LHCN-M2 (cell line): ENCODE measurements at regions not wholly inside any gene's neighbourhood (a gene's known extent, or its start where the extent isn't known, plus 50 kb on each side); places are given as distances from the start of the nearest gene placed in this dataset.
"Not testable (repeated sequence)": the region's sequence is repeated elsewhere in the genome, so short reads cannot be mapped to it uniquely, and the experiment has no call there.

Experiments used
- DNase-seq: peaks from one replicate; pipeline ENCODE4 v3.0.0-alpha.2; 2012; ENCODE audit warnings: low read depth

DNA sequence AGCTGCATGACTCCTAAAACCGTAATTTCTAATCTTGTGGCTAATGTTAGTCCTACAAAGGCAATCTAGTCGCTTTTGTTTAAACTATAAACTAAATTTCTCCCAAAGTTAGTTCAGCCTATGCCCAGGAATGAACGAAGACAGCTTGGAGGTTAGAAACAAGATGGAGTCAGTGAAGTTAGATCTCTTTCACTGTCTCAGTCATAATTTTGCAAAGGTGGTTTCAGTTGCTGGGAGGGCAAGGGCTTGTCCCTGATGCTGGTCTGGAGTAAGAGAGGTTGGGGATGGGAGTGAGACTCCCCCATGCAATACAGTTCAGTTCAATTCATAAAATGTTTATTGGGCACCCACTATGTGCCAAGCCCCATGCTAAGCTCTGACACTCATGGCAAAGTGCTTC is 362.1 kb downstream of the TYW1 start:
- not testable (repeated sequence) for DNase-seq

DNA sequence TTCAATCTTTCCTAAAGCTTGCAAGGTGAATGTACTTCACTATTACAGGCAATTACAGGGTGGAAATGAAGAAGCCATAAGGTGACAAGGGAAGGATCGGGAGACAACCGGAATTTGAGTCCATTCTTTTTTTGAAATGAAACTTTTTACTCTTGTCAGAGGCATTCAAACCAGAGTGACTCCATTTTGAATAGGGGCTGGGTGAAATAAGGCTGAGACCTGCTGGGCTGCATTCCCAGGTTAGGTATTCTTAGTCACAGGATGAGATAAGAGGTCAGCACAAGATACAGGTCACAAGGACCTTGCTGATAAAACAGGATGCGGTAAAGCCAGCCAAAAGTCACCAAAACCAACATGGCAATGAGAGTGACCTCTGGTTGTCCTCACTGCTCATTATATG is 363.3 kb downstream of the TYW1 start:
- no peak for DNase-seq

DNA sequence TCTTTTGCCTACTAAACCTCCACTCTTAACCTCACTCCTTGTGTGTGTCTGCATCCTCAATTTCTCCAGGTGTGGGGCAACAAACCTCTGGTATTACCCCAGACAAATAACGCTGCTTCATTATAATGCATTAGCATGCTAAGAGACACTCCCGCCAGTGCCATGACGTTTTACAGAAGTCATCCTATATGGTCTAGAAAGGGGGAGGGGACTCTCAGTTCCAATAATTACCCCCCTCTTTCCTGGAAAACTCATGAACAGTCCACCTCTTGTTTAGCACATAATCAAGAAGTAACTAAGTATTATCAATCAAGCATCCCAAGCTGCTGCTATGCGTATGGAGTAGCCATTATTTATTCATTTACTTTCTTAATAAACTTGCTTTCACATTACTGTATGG is 364.5 kb downstream of the TYW1 start:
- no peak for DNase-seq

DNA sequence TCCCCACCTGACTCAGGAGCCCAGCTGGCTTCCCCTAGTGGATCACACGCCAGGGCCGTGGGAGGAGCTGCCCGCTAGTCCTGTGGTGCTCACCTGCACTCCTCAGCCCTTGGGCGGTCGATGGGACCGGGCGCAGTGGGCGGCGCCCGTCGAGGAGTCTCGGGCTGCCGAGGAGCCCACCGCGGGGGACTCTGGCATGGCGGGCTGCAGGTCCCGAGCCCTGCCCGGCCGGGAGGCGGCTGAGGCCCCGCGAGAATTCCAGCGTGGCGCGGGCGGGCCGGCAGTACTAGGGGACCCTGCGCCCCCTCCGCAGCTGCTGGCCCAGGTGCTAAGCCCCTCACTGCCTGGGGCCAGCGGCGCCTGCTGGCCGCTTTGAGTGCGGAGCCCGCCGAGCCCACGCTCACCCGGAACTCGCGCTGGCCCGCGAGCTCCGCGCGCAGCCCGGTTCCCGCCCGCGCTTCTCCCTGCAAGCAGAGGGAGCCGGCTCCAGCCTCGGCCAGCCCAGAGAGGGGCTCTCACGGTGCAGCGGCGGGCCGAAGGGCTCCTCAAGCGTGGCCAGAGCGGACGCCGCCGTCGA is 367.9 kb downstream of the TYW1 start:
- DNase-seq, result no peak

DNA sequence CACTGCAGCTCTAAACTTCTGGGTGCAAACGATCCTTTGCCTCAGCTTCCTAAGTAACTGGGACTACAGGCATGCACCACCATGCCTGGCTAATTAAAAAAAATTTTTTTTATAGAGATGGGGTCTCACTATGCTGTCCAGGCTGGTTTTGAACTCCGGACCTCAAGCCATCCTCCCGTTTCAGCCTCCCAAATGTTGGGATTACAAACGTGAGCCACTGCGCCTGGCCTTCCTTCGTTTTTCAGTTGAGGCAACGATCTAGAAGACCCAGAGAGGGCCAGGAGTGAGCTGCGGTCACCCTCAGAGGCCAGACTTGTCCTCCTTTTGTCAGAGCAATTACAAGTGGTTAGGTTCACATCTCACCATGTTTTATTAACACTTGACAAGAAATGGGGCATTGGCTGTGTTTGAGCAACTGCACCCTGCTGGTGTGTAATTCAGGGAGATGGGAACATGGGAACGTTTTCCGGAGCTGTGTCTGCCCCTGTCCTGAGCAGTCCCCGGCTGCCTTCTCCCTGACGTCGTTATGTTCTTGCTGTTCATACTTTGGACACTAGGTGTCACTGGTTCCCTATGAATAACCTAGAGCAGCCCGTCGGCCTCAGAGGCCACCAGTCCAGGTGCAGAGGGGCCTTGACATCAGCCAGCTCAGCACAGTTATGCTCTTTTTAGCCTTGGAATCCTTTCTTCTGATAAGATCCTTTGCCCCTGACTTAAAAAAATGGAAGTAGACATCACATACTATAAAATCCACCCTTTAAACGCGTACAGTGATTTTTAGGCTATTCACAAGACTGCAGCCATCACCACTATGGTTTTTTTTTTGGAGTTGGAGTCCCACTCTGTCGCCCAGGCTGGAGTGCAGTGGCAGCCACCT is 375.0 kb downstream of the TYW1 start:
- DNase-seq, result peak; percentile 71

DNA sequence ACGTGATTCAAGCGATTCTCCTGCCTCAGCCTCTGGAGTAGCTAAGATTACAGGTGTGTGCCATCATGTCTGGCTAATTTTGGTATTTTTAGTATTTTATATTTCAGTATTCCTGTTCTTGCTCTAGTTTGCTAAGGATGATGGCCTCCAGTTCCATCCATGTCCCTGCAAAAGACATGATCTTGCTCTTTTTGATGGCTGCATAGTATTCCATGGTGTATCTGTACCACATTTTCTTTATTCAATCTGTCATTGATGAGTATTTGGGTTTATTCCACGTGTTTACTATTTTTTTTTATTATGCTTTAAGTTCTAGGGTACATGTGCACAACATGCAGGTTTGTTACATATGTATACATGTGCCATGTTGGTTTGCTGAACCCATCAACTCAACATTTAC is 376.8 kb downstream of the TYW1 start:
- DNase-seq, result not testable (repeated sequence)

DNA sequence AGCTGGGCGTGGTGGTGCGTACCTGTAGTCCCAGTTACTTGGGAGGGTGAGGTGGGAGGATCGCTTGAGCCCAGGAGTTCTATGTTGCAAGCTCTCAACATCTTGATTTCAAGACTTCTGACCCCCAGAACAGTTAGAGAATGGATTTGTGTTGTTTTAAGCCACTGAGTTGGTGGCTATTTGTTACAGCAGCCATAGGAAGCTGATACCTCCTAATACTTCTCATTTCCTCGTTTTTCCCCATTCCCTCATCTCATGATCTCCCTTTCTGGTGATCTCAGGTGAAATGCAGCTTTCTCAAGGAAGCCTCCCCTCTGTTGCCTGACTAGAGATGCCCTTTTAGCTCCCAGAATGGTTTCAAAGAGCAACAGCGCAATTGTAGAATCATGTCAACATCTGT is 378.8 kb downstream of the TYW1 start:
- no peak for DNase-seq

DNA sequence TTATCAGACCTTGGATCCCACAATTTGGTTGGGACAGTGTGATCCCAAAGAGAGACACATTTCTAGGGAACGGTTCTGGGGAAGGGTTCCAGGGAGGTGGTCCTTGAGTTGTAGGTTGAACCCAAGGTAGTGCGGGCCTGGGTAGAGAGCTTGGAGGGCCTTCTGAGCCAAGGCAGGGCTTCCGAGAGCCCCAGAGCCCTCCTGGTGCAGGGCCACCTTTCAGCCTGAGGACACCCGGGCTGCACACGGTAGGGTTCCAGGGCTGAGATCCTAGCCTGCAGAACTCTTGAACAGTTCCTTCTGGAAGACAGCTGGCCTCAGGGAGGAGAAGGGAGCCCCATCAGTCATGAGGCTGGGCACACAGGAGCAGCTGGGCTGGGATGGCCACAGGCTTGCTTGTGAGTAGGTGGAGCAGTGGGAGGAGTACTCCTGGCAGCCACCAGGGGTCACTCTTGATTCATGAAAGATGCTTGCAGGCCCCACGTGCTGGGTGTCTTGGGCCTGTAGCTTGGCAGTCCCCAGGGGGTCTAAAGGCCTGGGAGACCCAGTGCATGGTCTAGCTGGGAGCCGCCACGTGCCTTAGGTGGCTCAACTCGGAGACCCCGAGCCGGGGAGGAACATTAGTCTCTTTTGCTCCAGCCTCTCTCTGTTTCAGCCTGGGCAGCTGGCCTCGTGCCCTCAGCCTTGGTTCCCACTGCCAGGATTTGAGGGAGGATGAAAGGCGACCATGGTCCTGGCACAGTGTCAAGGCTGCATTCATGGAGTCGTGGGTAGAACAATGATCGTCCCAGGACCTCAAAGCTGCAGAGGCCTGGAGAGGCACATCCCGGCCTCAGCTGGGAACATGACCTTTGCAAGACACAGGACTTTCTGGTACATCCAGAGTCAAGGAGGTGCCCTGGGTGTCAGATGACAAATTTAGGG is 381.6 kb downstream of the TYW1 start:
- peak; percentile 78 for DNase-seq

DNA sequence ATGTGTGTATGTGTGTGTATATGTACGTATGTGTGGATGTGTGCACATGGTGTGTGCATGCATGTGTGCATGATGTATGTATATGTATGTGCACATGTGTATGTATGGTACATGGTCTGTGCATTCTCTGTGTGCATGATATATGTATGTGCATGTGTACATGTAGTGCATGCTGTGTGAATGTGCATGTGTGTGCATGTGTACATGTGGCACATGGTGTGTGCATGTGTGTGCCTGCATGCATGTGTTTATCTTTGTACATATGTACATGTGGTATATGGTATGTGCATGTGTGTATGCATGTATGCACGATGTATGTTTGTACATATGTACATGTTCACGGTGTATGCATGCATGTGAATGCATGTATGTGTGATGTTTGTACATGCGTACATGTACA is 383.7 kb downstream of the TYW1 start:
- DNase-seq, result no peak

DNA sequence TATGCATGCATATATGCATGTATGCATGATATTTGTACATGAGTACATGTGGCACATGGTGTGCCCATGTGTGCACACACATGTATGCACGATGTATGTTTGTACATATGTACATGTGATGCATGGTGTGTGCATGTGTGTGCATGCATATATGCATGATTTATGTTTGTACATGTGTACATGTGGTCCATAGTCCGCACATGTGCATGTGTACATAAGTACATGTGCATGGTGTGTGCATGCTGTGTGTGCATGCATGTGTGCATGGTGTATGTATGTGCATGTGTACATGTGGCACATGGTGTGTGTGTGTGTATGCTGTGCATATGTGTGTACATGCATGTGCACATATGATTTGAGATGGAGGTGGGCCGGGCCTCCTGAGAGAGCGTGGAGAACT is 384.2 kb downstream of the TYW1 start:
- DNase-seq, result no peak

DNA sequence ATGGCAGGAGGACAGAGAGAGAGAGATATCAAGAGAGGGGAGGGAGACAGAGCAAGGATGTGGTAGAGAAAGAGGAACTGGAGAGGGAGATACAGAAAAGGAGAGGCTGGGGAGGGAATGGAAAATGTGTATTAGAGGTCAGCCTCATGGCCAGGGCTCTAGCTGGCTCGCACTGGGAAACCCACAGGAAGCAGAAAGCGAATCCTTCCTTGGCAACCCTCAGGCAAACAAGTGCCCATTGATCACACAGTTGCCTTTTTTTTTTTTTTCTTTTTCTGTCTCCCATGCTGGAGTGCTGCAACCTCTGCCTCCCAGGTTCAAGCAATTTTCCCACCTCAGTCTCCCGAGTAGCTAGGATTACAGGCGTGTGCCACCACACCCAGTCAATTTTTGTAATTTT is 391.2 kb downstream of the TYW1 start:
- no peak for DNase-seq

DNA sequence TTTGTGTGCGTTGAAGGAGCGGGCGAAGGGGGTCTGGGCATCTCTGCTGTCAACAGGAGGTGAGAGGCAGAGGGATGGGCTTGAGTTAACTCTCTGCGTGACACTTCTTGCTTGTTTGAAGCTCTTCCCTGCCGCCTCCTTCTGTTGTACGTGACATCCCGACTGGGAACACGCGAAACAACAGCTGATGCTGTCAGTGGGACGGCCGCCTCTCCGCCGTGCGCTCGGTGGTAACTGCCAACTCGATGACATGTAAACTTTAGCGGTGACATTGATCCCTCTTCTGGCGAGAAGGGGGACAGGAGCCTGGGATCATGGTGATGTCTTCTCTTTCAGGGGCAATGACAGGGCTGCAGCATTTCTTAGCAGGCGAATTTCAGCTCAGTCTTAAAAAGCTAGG is 394.5 kb downstream of the TYW1 start:
- peak; percentile 2 for DNase-seq

DNA sequence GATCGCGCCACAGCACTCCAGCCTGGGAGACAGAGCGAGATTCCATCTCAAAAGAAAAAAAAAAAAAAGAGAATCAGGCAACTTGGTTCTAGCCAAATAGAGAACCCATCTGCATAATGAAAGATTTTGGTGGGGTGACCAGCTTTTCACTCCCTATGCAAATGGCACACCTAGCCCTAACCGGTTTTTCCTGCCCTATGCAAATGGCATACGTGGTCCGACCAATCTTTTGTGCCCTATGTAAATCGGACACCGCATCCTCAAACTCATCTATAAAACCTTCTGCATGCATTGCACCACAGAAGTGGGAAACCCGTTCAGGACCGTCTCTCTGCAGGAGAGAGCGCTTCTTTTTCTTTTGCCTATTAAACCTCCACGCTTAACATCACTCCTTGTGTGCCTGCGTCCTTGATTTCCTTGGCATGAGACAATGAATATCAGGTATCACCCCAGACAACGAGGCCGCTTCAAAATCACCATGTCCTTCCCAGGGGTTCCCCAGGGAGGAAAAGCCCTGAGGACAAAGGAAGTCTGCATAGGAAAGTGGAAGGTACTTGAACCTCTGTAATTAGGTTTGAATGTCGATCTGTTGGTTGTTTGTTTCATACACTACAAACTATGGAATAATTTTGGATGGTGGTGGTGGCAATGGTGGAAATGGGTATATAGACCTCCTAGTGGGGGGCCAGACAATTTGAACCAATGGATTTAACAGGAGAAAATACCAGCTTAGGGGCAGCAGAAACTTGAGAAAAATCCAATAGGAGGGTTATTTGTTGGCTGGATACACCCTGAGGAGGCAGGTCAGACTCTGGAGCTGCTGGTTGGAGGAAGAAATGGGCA is 396.2 kb downstream of the TYW1 start:
- DNase-seq, result no peak

DNA sequence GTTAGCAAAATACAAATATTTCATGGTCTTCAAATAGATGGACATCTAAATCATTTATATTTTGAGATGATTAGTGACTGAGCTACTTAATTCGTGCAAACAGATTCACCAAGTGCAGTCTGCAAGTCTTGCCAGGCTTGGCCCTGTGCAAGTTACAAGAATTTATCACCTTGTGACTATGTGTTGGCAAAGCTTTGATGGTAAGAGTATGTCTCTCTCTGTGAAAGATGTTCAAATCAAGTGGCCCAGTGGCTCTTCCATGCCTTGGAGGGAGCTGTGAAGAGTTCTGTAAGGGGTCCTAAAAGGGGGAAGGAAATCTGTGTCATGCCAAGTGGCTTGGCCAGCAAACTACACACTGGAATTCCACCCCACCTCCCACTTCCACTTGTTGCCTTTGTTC is 397.3 kb downstream of the TYW1 start:
- DNase-seq, result no peak

DNA sequence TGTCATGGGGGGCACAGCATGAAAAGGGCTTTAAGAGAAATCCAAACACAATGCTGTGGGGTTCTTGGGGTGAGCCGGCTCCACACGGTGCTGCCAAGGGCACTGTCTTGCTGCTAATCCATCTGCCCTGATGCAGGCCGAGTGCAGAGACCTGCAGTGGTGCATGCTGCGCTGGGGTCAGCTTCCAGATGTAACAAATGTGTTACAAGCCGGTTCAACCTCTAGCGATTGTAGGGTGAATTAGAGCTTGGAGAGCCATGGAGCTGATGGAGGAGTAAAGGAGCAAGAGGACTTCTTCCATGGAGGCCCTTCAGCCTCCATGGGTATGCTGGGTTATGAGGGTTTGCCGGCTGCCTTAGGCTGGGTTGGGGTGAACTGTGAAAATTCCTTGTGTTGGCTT is 402.3 kb downstream of the TYW1 start:
- DNase-seq, result no peak

DNA sequence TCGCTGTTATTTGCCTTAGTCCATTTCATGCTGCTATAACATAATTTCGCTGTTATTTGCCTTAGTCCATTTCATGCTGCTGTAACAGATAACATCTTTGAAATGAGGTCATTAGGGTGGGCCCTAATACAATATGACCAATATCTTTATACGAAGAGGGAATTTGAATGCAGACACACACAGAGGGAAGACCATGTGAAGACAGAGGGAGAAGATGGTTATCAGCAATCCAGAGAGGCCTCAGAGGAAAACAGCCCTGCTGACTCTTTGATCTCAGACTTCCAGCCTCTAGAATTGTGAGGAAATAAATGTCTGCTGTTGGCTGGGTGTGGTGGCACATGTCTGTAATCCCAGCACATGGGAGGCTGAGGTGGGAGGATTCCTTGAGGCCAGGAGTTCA is 404.9 kb downstream of the TYW1 start:
- DNase-seq, result no peak

DNA sequence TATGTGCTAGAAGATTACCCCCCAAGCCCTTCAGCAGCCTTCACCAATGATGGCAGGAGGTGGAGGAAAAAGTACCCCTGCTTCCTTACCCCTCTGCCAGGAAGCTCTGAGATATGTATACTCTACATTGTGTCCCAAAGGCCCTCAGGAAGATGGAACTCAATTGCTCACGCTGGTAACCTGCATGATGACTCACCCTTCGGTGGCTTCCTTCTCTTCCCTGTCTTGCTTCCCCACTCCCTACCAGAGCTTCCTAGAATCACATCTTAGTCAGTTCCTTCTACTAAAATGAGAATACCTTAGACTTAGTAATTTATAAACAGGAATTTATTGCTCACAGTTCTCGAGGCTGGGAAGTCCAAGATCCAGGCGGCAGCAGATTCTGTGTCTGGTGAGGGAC is 405.6 kb downstream of the TYW1 start:
- DNase-seq, result no peak

DNA sequence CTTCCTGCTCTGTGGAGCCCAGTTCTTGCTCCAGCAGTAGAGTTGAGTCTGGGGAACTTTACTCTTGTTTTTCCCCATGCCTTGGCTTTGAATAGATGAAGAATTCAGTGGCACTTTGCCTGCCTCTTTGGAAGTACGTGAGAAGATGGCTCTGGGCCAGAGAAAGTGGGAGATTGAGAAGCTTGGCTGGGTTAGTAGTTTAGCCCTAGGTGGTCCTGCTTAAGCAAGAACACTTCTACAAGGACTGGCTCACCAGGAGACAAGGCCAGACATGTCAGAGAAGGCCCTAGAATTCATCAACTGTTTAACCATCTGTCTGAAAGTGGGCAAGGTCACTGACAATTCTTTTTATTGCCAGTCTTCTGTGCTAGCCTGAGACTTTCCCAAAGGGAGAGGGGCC is 410.3 kb downstream of the TYW1 start:
- no peak for DNase-seq

DNA sequence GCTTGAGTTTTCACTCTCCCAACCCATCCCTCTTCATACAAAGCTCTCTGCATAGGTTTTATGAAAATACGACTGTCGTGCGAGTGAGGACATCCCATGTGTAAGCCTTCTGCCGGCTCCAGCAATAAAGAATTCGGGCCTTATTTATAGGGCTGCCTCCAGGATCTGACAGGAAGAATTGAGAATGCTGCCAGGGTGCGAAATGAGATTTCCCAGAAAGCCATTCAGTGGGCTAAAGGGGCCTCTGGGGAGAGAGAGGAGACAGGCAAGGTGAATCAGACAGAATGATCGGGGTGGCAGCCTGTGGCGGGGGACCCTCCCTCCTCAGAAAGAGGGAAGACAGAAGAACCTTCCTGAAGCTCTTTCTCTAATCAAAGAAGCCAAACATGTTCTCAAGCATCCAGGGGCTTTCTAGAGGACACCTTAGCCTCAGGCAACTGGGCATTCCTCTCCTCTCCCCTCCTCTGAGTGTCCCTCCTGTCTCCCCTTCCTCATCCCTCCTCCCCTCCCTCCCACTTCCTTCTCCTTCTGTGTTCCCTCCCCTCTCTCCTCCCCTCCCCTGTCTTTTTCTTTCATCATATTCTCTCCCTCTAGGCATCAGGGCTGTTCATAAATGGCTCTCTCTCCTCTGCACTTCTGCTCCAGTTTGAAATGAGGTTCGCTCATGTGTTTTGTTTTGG is 410.9 kb downstream of the TYW1 start:
- DNase-seq, result no peak

DNA sequence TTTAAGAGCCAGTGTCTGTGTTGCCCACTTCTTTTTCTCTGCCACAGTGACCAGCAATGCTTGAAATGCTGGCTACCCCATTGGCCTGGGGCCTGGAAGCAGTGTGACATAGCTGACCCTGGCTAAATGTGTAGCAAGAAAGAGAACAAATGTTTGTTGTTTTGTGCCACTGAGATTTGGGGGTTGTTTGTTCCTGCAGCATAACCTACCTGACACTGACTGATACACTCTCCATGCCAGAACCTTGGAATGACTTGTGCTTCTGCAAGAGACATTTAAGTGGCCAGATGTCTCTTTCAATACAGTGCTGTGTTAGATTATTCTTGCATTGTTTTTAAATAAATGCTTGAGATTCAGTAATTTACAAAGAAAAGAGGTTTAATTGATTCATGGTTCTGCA is 411.5 kb downstream of the TYW1 start:
- DNase-seq, result no peak

DNA sequence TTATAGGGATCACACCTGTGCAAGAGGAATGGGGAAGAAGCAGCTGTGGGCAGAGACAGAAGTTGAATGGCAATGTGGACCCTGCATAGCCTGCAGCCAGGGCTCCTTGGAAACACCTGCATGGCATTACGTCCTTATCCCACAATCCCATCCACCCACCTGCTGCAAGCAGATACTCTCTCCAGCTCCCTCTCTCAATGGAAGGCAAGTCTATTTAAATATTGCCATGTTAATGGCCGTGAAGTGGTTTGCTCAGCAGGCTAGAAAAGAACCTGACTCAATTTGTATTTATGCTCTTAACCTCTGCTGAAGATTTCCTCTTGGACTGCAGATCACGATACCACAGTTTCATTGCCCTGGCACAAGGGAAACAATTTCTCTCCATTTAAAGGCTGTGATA is 417.0 kb downstream of the TYW1 start:
- DNase-seq, result no peak
